Embryonic facial prominence (tissue), 1 donor: ENCODE measurements at regions not wholly inside any gene's neighbourhood (a gene's known extent, or its start where the extent isn't known, plus 50 kb on each side); places are given as distances from the start of the nearest gene placed in this dataset.
"Not testable (repeated sequence)": the region's sequence is repeated elsewhere in the genome, so short reads cannot be mapped to it uniquely, and the experiment has no call there.

Experiments used
- DNase-seq: peaks from one replicate; pipeline ENCODE4 v3.0.0-alpha.2; 2016; ENCODE audit errors: extremely low spot score

GRCh38 chr2:147609301-147609700 is 235.5 kb upstream of the ACVR2A start:
- DNase-seq = no peak

GRCh38 chr2:147607379-147607778 is 237.4 kb upstream of the ACVR2A start:
- no peak for DNase-seq

GRCh38 chr2:147603876-147604275 is 241.0 kb upstream of the ACVR2A start:
- no peak for DNase-seq

DNA sequence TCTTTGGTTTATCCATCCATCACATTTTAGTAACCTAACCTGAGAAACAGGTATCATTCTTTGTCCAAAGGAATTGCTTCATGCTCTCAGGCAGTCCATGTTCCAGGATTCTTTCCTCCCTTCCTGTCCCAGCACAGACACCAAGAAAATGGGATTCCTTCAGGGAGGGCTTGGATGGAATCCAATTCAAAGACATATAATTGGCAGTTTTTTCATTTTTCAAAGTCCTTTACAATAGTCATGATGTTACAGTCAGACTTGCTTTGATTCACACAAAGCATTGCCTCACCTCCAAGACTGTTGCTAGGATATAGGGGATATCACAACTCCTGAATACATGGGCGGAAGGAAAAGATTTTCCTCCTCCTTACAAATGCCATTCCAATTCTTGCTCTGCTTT is 241.4 kb upstream of the ACVR2A start:
- DNase-seq = no peak

DNA sequence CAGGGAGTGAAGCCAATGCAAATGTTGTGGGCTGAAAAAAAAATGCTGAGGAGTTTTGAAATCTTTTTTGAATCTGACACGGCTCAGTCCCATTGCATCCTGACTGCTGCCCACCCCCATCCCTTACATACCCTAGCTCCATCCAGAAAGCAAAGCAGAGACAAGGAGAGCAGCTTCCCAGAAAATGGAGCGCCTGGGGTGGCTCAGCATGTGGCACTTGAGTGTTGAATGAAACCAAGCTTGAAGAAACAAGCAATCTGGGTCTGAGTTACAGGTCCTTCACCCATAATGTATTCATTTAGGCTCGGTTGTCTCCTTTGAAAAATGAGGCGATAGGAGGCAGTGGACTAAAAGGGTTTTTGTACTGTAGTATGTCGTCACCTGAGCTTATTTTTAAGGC is 244.2 kb upstream of the ACVR2A start:
- DNase-seq = no peak

DNA sequence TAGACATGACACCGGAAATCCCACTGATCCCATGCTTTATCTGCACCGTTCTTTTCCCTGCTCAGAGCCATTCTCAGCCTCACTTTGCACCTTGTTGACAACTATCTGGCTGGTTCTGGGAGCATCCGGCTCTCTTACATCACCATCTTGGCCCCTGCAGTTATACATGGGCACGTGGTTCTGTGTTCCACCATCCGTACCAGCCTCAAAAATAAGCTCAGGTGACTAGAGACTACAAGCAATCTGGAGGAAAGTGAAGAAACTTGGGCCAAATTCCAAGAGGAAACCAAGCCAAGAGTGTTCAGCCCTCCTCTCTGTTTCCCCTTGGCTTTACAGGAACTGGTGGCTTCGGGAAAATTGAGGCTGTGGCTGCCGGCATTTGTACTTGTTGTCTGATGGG is 244.6 kb upstream of the ACVR2A start:
- no peak for DNase-seq

GRCh38 chr2:147595200-147595599 is 249.6 kb upstream of the ACVR2A start:
- DNase-seq = no peak

GRCh38 chr2:147594038-147594437 is 250.8 kb upstream of the ACVR2A start:
- DNase-seq = no peak

DNA sequence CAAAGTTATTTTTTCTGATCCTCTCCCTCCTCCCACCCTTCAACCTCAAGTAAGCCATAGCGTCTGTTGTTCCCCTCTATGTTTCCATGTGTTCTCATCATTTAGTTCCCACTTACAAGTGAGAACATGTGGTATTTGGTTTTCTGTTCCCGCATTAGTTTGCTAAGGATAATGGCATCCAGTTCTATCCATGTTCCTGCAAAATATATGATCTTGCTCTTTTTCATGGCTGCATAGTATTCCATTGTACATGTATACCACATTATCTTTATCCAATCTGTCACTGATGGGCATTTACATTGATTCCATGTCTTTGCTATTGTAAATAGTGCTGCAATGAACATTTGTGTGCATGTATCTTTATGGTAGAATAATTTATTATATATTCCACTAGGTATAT is 252.0 kb upstream of the ACVR2A start:
- DNase-seq = not testable (repeated sequence)

DNA sequence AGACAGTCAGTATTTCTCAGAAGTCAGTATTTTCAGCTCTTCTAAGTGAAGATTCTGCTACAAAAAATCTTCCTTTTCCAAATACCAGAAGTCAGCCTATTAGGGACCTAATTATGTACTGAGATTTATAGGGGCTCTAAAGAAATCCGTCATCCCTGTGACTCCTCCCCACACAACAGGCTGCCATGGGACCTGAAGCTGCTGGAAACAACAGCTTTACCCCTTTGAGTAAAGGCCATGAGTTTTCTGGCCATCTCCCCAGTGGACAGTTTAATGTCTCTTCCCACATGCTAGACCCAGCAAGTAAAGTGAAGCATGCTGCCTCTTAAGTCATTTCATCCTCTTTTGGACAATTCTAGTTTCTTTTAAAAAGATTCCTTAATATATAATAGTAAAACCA is 255.7 kb upstream of the ACVR2A start:
- no peak for DNase-seq

DNA sequence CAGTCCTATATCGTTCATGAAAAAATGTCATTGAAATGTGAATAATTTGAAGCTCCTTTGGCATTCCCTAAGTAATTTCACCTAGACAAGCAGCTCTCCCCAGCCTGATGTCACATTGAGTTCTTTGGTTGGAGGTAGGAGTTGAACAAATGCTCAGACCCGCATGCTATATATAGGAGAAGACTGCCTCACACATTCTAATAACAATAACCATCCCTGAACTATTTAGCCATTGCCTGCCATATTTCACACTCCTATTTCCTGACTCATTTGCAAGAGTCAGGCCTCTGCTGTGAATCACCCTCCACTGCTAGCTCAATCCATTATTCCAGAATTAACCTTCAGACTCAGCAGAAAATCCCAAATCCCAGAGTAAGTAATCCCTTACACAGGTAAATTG is 256.6 kb upstream of the ACVR2A start:
- DNase-seq = no peak

DNA sequence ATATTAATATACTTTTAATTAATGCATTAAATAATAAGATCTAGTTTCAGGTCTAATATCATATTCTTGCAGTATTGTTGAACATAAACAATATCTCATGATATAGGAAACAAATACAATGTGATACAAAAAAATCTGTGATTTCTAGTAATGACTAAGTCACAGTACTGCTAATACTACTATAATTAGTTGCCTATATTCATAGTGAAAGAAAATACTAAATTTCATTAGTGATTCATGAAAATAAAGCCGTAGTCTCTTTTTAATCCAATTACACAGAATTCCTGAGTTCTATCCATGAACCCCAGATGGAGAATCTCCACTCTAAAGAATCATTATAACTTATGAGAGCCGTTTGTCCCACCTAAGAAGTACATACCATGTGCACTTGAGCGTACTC is 266.3 kb upstream of the ACVR2A start:
- DNase-seq = no peak

DNA sequence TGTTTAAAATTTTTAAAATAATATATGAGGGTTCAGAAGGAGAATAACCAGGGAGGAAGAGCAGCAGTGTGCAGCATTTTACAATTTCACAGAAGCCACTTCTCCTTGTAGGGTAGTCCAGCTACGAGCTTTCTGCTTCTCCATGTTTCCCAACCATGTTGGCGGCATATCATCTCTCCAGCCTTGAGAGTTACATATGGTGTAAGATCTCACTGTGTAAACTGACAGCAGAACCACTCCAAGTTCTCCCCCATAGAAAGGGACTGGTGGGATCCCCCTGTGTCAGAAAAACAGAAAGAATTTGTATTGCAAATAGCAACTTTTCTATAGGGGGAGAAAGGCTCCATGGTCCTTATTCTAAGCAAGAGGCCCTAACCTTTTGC is 266.8 kb upstream of the ACVR2A start:
- DNase-seq = no peak

GRCh38 chr2:147577323-147577997 is 267.4 kb upstream of the ACVR2A start:
- DNase-seq = no peak

DNA sequence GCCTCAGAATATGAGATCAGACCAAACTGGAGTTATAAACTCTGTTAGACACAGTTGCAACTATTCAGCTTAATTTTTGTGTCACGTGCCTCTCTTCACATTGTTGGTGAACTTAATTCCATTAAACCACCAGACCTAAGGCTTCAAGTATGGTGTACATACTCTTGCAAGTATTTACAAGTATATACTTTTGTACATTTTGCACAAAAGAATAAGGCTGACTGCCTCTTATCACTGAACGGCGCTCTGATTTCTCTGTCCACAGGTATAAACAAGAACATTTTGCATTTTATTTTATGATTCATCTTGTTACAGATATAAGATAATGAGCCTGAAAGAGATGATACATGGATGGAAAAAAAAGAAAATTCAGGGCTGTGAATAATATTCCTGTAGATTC is 269.7 kb upstream of the ACVR2A start:
- DNase-seq = no peak

DNA sequence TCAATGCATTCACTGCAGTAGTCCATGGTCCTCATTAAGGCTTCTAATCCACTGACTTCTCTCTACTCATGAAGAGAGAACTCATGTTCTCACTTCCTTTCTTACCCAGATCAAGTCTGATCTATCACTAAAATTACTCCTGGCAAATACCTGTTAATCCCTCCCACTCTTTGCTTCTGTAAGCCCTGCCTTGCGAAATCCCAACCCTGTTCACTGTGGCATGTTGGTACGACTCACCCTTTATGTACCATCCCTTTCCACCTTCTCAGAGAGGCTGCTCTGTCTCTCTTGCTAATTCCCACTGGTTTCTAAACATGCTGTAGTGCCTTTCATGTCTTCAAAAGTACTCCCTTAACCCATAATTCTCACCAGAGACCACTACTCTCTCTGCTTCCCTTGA is 272.2 kb upstream of the ACVR2A start:
- DNase-seq = no peak

- DNase-seq = no peak
Measured at GRCh38 chr2:147569426-147569825, 275.4 kb upstream of the ACVR2A start.

- no peak for DNase-seq
Measured at GRCh38 chr2:147568109-147568508, 276.7 kb upstream of the ACVR2A start.

- DNase-seq = no peak
Measured at GRCh38 chr2:147567136-147567535, 277.7 kb upstream of the ACVR2A start.

GRCh38 chr2:147560810-147561535 is 283.9 kb upstream of the ACVR2A start:
- no peak for DNase-seq

- no peak for DNase-seq
Measured at GRCh38 chr2:147559070-147559725, 285.6 kb upstream of the ACVR2A start.

- no peak for DNase-seq
Measured at GRCh38 chr2:147558620-147559019, 286.2 kb upstream of the ACVR2A start.

- no peak for DNase-seq
Measured at GRCh38 chr2:147554521-147555107, 290.2 kb upstream of the ACVR2A start.
